SK-N-SH (cell line): ENCODE measurements at regions not wholly inside any gene's neighbourhood (a gene's known extent, or its start where the extent isn't known, plus 50 kb on each side); places are given as distances from the start of the nearest gene placed in this dataset.

ENCODE experiments used
- CTCF ChIA-PET: fragments of 300-600, 350-600 bp; formaldehyde crosslinking; extraction: SDS; loops from one replicate; lab custom pipeline; 2021; lab: Yijun Ruan, JAX
- POLR2A ChIA-PET: fragments of 350-600 bp; sonication (Branson Sonifier 250); formaldehyde crosslinking; extraction: SDS; loops from one replicate; lab custom pipeline; 2020; ENCODE audit warnings: antibody characterized with exemption, inconsistent platforms; lab: Yijun Ruan, JAX
- DNase-seq: peaks from one replicate; pipeline ENCODE4 v3.0.0; 2012
- H2AFZ ChIP-seq: fragments of 200-600 bp; sonication (generic); 2 replicates; pipeline ENCODE4 v1.8.1; 2016; ENCODE audit warnings: antibody characterized with exemption, mild to moderate bottlenecking, low read depth
- H3F3A ChIP-seq: fragments of 200-600 bp; sonication (generic); replicated peaks from 2 replicates; pipeline ENCODE3; 2016; ENCODE audit warnings: antibody characterized with exemption, mild to moderate bottlenecking; ENCODE audit not compliant: insufficient read depth
- H3K27ac ChIP-seq, 2 experiments: fragments of 200-500 bp in 1 of 2; fragments of 200-600 bp in 1 of 2; sonication (Bioruptor generic) in 1 of 2; sonication (generic), shearing (Covaris generic) in 1 of 2; 2 replicates each; pipeline versions ENCODE4 v1.5.1 to v1.6.1; 2014 to 2016; ENCODE audit warnings: low read depth in 2 of 2, inconsistent platforms in 1 of 2, low read length in 1 of 2, mild to moderate bottlenecking in 1 of 2, mixed read lengths in 1 of 2
- H3K27me3 ChIP-seq: fragments of 200-600 bp; sonication (generic), shearing (Covaris generic); 2 replicates; pipeline ENCODE4 v1.6.1; 2016; ENCODE audit warnings: mixed run types; ENCODE audit not compliant: insufficient read depth
- H3K36me3 ChIP-seq, 2 experiments: fragments of 200-500 bp in 1 of 2; fragments of 200-600 bp in 1 of 2; sonication (Bioruptor generic) in 1 of 2; sonication (generic) in 1 of 2; replicated peaks in 1 of 2; 2 replicates each; pipeline versions ENCODE3 to v1.5.1; 2014 to 2016; ENCODE audit warnings: low read length in 1 of 2, mild to moderate bottlenecking in 1 of 2; ENCODE audit not compliant: insufficient read depth in 2 of 2, control insufficient read depth in 1 of 2
- H3K4me1 ChIP-seq, 2 experiments: fragments of 200-500 bp in 1 of 2; fragments of 200-600 bp in 1 of 2; sonication (Bioruptor generic) in 1 of 2; sonication (generic), shearing (Covaris generic) in 1 of 2; 2 replicates each; pipeline versions ENCODE4 v1.5.1 to v1.6.1; 2014 to 2016; ENCODE audit warnings: low read depth in 1 of 2, low read length in 1 of 2, mixed run types in 1 of 2; ENCODE audit not compliant: insufficient read depth in 2 of 2, control insufficient read depth in 1 of 2
- H3K4me2 ChIP-seq: fragments of 200-600 bp; sonication (generic), shearing (Covaris generic); 2 replicates; pipeline ENCODE4 v1.6.1; 2017; ENCODE audit warnings: mixed run types
- H3K4me3 ChIP-seq, 2 experiments: fragments of 200-500 bp in 1 of 2; fragments of 200-600 bp in 1 of 2; sonication (Bioruptor generic) in 1 of 2; sonication (generic), shearing (Covaris generic) in 1 of 2; 2 replicates each; pipeline versions ENCODE4 v1.5.1 to v1.8.1; 2014 to 2016; ENCODE audit warnings: low read depth in 2 of 2, inconsistent platforms in 1 of 2, low read length in 1 of 2, mild to moderate bottlenecking in 1 of 2, mixed read lengths in 1 of 2, moderate library complexity in 1 of 2
- H3K79me2 ChIP-seq: fragments of 200-600 bp; sonication (generic); 2 replicates; pipeline ENCODE4 v1.8.1; 2017; ENCODE audit warnings: mild to moderate bottlenecking; ENCODE audit not compliant: insufficient read depth
- H3K9ac ChIP-seq: fragments of 200-600 bp; sonication (generic); 2 replicates; pipeline ENCODE4 v1.6.1; 2017; ENCODE audit warnings: mixed run types
- H3K9me2 ChIP-seq: fragments of 200-600 bp; sonication (generic); 2 replicates; pipeline ENCODE4 v1.6.1; 2017; ENCODE audit warnings: mixed run types
- H3K9me3 ChIP-seq: fragments of 200-600 bp; sonication (generic); 2 replicates; pipeline ENCODE4 v1.6.1; 2017; ENCODE audit warnings: mixed run types, mild to moderate bottlenecking, moderate library complexity
- H4K20me1 ChIP-seq: fragments of 200-600 bp; sonication (generic); 2 replicates; pipeline ENCODE4 v1.6.1; 2017; ENCODE audit warnings: mild to moderate bottlenecking, mixed run types; ENCODE audit not compliant: insufficient read depth
- ELF1 ChIP-seq: IDR thresholded peaks from 2 replicates; pipeline ENCODE4 v1.4.0; 2012
- EZH2phosphoT487 ChIP-seq: fragments of 200-600 bp; sonication (generic); IDR thresholded peaks from 2 replicates; pipeline ENCODE4 v1.6.1; 2017; ENCODE audit warnings: low read depth, mixed run types, mild to moderate bottlenecking, antibody characterized with exemption, moderate library complexity, borderline replicate concordance
- FOXJ3 ChIP-seq: sonication (generic); formaldehyde crosslinking; IDR thresholded peaks from 2 replicates; pipeline ENCODE4 v1.5.1; 2020; ENCODE audit warnings: mild to moderate bottlenecking, missing genetic modification reagents
- GABPA ChIP-seq: IDR thresholded peaks from 2 replicates; pipeline ENCODE4 v1.4.0; 2012; ENCODE audit warnings: low read depth, mild to moderate bottlenecking
- GATA2 ChIP-seq: sonication (generic); formaldehyde crosslinking; IDR thresholded peaks from 2 replicates; pipeline ENCODE4 v1.5.0; 2020; ENCODE audit warnings: mild to moderate bottlenecking, missing genetic modification reagents
- RAD21 ChIP-seq: IDR thresholded peaks from 2 replicates; pipeline ENCODE4 v1.6.1; 2012; ENCODE audit warnings: mild to moderate bottlenecking, low read length
- RCOR1 ChIP-seq: fragments of 150-350 bp; IDR thresholded peaks from 2 replicates; pipeline ENCODE4 v1.6.1; 2017; ENCODE audit warnings: antibody characterized with exemption, low read length
- TAF1 ChIP-seq: IDR thresholded peaks from 2 replicates; pipeline ENCODE4 v1.6.1; 2012; ENCODE audit warnings: low read depth, mild to moderate bottlenecking, low read length, moderate library complexity, borderline replicate concordance
- TCF12 ChIP-seq: IDR thresholded peaks from 2 replicates; pipeline ENCODE4 v1.4.0; 2012
- USF2 ChIP-seq: fragments of 150-350 bp; IDR thresholded peaks from 2 replicates; pipeline ENCODE4 v1.6.1; 2017; ENCODE audit warnings: antibody characterized with exemption, low read length, low read depth, borderline replicate concordance
- WGBS: methylation state at CpG from one replicate; pipeline ENCODE4 v1.1.6; 2017; ENCODE audit warnings: low lambda C conversion rate; 5-methylcytosine and 5-hydroxymethylcytosine counted together
- TF ChIP-seq, protein P1 (sequence below): IDR thresholded peaks from 2 replicates; pipeline ENCODE4; 2012
- TF ChIP-seq, protein P2 (sequence below): fragments of 200-600 bp; sonication (generic); IDR thresholded peaks from 2 replicates; pipeline ENCODE4 v1.6.1; 2017; ENCODE audit warnings: antibody characterized with exemption, mild to moderate bottlenecking, moderate library complexity

GRCh38 chr4:96691521-96691920 is 851.6 kb downstream of the PDHA2 start:
- H3K4me1 ChIP-seq = no peaks in the 10 kb centered on the region
- no peaks in the 10 kb centered on the region for H3K9me2 ChIP-seq
- H4K20me1 ChIP-seq = no peaks in the 10 kb centered on the region
- POLR2A ChIA-PET = no interaction called here
- WGBS = 62% methylated on average over 5 of the region's 5 CpGs
- no peak for TF ChIP-seq TAF1
- no peaks in the 10 kb centered on the region for H3K9me3 ChIP-seq
- DNase-seq = no peak
- no peaks in the 10 kb centered on the region for H3F3A ChIP-seq
- CTCF ChIA-PET = no interaction called here
- no peak overlapping the region for H3K4me3 ChIP-seq
- no peak overlapping the region for H3K27ac ChIP-seq
- H3K9ac ChIP-seq = no peak overlapping the region
- no peak overlapping the region for H3K4me2 ChIP-seq
- H3K79me2 ChIP-seq = no peaks in the 10 kb centered on the region
- no peaks in the 10 kb centered on the region for H3K27me3 ChIP-seq
- H2AFZ ChIP-seq = no peak overlapping the region
- no peaks in the 10 kb centered on the region for H3K36me3 ChIP-seq

- H3K4me2 ChIP-seq = no peak overlapping the region
- no peak for DNase-seq
- no peaks in the 10 kb centered on the region for H4K20me1 ChIP-seq
- no peaks in the 10 kb centered on the region for H3K79me2 ChIP-seq
- H3K9me2 ChIP-seq = no peaks in the 10 kb centered on the region
- POLR2A ChIA-PET = no interaction called here
- no peak overlapping the region for H3K27ac ChIP-seq
- no peaks in the 10 kb centered on the region for H3K9me3 ChIP-seq
- no peaks in the 10 kb centered on the region; a peak in 1 of 4 replicates for H3K4me1 ChIP-seq
- H3F3A ChIP-seq = no peaks in the 10 kb centered on the region
- H3K4me3 ChIP-seq = no peak overlapping the region
- H3K9ac ChIP-seq = no peak overlapping the region
- CTCF ChIA-PET = interaction anchor here (0.9 kb wide), 1 partner anchor 20 kb away, joined by 3 read pairs; no protein-coding TSS in a partner anchor
- H3K27me3 ChIP-seq = no peaks in the 10 kb centered on the region
- no peaks in the 10 kb centered on the region for H3K36me3 ChIP-seq
- H2AFZ ChIP-seq = no peak overlapping the region
- TF ChIP-seq RAD21 (no peak), TCF12 (no peak), GABPA (no peak), ELF1 (no peak), GATA2 (CRISPR knock-in tag) (no peak), EZH2phosphoT487 (no peak)
- TF ChIP-seq, protein P1, sequence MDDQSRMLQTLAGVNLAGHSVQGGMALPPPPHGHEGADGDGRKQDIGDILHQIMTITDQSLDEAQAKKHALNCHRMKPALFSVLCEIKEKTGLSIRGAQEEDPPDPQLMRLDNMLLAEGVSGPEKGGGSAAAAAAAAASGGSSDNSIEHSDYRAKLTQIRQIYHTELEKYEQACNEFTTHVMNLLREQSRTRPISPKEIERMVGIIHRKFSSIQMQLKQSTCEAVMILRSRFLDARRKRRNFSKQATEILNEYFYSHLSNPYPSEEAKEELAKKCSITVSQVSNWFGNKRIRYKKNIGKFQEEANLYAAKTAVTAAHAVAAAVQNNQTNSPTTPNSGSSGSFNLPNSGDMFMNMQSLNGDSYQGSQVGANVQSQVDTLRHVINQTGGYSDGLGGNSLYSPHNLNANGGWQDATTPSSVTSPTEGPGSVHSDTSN = no peak
- TF ChIP-seq, protein P2, sequence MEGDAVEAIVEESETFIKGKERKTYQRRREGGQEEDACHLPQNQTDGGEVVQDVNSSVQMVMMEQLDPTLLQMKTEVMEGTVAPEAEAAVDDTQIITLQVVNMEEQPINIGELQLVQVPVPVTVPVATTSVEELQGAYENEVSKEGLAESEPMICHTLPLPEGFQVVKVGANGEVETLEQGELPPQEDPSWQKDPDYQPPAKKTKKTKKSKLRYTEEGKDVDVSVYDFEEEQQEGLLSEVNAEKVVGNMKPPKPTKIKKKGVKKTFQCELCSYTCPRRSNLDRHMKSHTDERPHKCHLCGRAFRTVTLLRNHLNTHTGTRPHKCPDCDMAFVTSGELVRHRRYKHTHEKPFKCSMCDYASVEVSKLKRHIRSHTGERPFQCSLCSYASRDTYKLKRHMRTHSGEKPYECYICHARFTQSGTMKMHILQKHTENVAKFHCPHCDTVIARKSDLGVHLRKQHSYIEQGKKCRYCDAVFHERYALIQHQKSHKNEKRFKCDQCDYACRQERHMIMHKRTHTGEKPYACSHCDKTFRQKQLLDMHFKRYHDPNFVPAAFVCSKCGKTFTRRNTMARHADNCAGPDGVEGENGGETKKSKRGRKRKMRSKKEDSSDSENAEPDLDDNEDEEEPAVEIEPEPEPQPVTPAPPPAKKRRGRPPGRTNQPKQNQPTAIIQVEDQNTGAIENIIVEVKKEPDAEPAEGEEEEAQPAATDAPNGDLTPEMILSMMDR = no peak
- 53% methylated on average over 2 of the region's 2 CpGs for WGBS
Measured at GRCh38 chr4:96698831-96699230, 858.9 kb downstream of the PDHA2 start.

- H3K4me2 ChIP-seq = no peak overlapping the region
- H3F3A ChIP-seq = no peaks in the 10 kb centered on the region
- H4K20me1 ChIP-seq = no peaks in the 10 kb centered on the region
- no peak for DNase-seq
- H3K27ac ChIP-seq = no peak overlapping the region
- no peaks in the 10 kb centered on the region for H3K9me2 ChIP-seq
- H3K27me3 ChIP-seq = no peaks in the 10 kb centered on the region
- ChIA-PET POLR2A (no interaction called here), CTCF (interaction anchor here (0.9 kb wide), 1 partner anchor 512 kb away, joined by 4 read pairs; no protein-coding TSS in a partner anchor)
- no peak overlapping the region for H3K4me3 ChIP-seq
- no peaks in the 10 kb centered on the region for H3K9me3 ChIP-seq
- H2AFZ ChIP-seq = no peak overlapping the region
- no peaks in the 10 kb centered on the region for H3K36me3 ChIP-seq
- TF ChIP-seq RCOR1 = no peak
- TF ChIP-seq EZH2phosphoT487 = no peak
- TF ChIP-seq FOXJ3 (CRISPR knock-in tag) = no peak
- no peak for TF ChIP-seq USF2
- 31% methylated on average over 2 of the region's 2 CpGs for WGBS
- H3K9ac ChIP-seq = no peak overlapping the region
- H3K4me1 ChIP-seq = no peaks in the 10 kb centered on the region; a peak in 1 of 4 replicates
- H3K79me2 ChIP-seq = no peaks in the 10 kb centered on the region
Measured at GRCh38 chr4:96703265-96703664, 863.4 kb downstream of the PDHA2 start.
